Loucy (cell line): ENCODE measurements at regions not wholly inside any gene's neighbourhood (a gene's known extent, or its start where the extent isn't known, plus 50 kb on each side); places are given as distances from the start of the nearest gene placed in this dataset.

Experiments
- H2AFZ ChIP-seq: fragments of 200-600 bp; sonication (generic); 2 replicates; pipeline ENCODE4 v1.6.0; 2016; ENCODE audit warnings: antibody characterized with exemption, mild to moderate bottlenecking, low read length, moderate library complexity
- H3F3A ChIP-seq: fragments of 200-600 bp; 2 replicates; pipeline ENCODE4 v1.6.0; 2016; ENCODE audit warnings: antibody characterized with exemption, low read depth, mild to moderate bottlenecking
- H3K27me3 ChIP-seq: fragments of 200-600 bp; sonication (generic); 2 replicates; pipeline ENCODE4 v1.6.1; 2014; ENCODE audit warnings: low read length, mild to moderate bottlenecking; ENCODE audit not compliant: insufficient read depth, poor library complexity, severe bottlenecking
- H3K36me3 ChIP-seq: fragments of 200-600 bp; sonication (generic); 2 replicates; pipeline ENCODE4 v1.6.1; 2016; ENCODE audit warnings: low read length; ENCODE audit not compliant: insufficient read depth
- H3K4me1 ChIP-seq: fragments of 200-600 bp; sonication (generic); 2 replicates; pipeline ENCODE4 v1.5.1; 2014; ENCODE audit warnings: low read length, mild to moderate bottlenecking; ENCODE audit not compliant: insufficient read depth, poor library complexity, severe bottlenecking
- H3K4me2 ChIP-seq: fragments of 200-600 bp; sonication (generic); 2 replicates; pipeline ENCODE4 v1.6.0; 2014; ENCODE audit warnings: antibody characterized with exemption, low read length, low read depth, mild to moderate bottlenecking; ENCODE audit not compliant: poor library complexity, severe bottlenecking
- H3K4me3 ChIP-seq: fragments of 200-600 bp; sonication (generic); 2 replicates; pipeline ENCODE4 v1.5.1; 2014; ENCODE audit warnings: low read length, mild to moderate bottlenecking, mixed read lengths; ENCODE audit not compliant: poor library complexity, severe bottlenecking
- H3K79me2 ChIP-seq: fragments of 200-600 bp; sonication (generic); 2 replicates; pipeline ENCODE4 v1.6.1; 2014; ENCODE audit warnings: low read length; ENCODE audit not compliant: insufficient read depth
- H3K9ac ChIP-seq: fragments of 200-600 bp; sonication (generic); 2 replicates; pipeline ENCODE4 v1.6.0; 2014; ENCODE audit warnings: mild to moderate bottlenecking, low read depth, low read length, moderate library complexity; ENCODE audit not compliant: poor library complexity, severe bottlenecking
- H3K9me2 ChIP-seq: fragments of 200-600 bp; sonication (generic); replicated peaks from 2 replicates; pipeline ENCODE4 v1.6.1; 2016; ENCODE audit warnings: low read depth, low read length, mixed read lengths
- H3K9me3 ChIP-seq: fragments of 200-600 bp; sonication (generic); 2 replicates; pipeline ENCODE4 v1.6.1; 2014; ENCODE audit warnings: mild to moderate bottlenecking, antibody characterized with exemption, low read length, low read depth; ENCODE audit not compliant: insufficient read depth
- H4K20me1 ChIP-seq: fragments of 200-600 bp; sonication (generic); 2 replicates; pipeline ENCODE4 v1.6.0; 2014; ENCODE audit warnings: antibody characterized with exemption, low read length, mild to moderate bottlenecking; ENCODE audit not compliant: insufficient read depth, poor library complexity, severe bottlenecking
- EZH2phosphoT487 ChIP-seq: fragments of 200-600 bp; IDR thresholded peaks from 2 replicates; pipeline ENCODE4 v1.6.1; 2018; ENCODE audit warnings: antibody characterized with exemption, mild to moderate bottlenecking, moderate library complexity, borderline replicate concordance
- TF ChIP-seq, protein P1 (sequence below): fragments of 200-600 bp; sonication (generic); conservative IDR thresholded peaks from 2 replicates; pipeline ENCODE4 v1.5.1; 2014; ENCODE audit warnings: mild to moderate bottlenecking, antibody characterized with exemption, low read length

DNA sequence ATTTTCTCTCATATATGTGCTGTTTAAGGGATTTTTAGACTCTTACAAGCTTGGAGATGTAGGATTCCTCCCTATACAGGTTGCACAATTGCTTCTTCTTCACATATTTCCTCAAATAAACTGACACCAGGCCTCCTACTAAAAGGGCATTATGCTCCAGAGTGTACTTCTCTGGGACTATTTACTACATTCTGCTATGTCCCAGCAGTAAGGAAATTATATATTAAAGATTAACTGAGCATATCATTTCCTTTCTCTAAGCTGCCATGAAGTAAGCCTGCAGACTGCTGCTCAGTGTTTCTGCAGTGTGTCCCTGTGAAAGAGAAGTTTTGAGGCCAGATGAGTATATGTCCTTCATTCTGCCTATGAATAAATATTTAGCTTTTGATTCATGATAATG, 356.9 kb upstream of the NUDT12 start:
- Histone ChIP-seq H4K20me1 (no peaks in the 10 kb centered on the region), H3K79me2 (no peaks in the 10 kb centered on the region), H2AFZ (no peak overlapping the region), H3K9me2 (no peaks in the 10 kb centered on the region), H3K9me3 (no peaks in the 10 kb centered on the region), H3K9ac (no peak overlapping the region), H3K36me3 (no peaks in the 10 kb centered on the region), H3K4me2 (no peak overlapping the region), H3K4me1 (no peaks in the 10 kb centered on the region), H3K27me3 (no peaks in the 10 kb centered on the region), H3F3A (no peaks in the 10 kb centered on the region), H3K4me3 (no peak overlapping the region)
- TF ChIP-seq, protein P1, sequence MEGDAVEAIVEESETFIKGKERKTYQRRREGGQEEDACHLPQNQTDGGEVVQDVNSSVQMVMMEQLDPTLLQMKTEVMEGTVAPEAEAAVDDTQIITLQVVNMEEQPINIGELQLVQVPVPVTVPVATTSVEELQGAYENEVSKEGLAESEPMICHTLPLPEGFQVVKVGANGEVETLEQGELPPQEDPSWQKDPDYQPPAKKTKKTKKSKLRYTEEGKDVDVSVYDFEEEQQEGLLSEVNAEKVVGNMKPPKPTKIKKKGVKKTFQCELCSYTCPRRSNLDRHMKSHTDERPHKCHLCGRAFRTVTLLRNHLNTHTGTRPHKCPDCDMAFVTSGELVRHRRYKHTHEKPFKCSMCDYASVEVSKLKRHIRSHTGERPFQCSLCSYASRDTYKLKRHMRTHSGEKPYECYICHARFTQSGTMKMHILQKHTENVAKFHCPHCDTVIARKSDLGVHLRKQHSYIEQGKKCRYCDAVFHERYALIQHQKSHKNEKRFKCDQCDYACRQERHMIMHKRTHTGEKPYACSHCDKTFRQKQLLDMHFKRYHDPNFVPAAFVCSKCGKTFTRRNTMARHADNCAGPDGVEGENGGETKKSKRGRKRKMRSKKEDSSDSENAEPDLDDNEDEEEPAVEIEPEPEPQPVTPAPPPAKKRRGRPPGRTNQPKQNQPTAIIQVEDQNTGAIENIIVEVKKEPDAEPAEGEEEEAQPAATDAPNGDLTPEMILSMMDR: no peak
- TF ChIP-seq EZH2phosphoT487: no peak

DNA sequence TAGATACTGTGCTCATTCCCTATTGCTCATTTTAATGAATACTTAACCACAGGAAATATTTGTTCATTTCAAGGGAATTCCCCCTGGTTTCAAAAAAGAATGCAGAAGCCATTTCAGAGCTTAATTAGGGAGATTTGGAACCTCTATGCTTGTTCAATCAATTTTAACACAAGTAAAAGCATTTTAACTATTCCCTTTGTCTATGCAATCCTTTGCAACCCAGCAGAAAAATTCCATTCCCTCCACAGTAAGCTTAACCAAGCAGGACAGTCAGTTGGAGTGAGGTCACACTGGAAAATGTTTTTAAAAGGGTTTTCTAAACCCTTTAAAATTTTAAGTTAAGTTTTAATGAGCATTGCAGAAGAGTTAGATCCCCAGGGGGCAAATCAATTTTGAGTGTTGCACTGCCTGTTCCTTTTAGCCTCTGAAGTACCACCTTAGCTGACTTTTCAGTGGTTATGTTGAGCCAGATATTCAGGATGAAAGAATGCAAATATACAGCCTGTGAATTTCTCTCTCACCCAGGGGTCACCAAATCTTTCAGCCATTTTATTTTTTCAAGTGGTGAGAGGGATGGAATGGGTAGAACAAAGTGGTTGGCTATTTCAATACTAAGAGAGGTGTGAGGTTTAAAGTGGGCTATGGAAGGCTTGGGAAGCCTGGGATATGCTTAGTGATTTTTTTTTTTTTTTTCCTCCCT, 356.2 kb upstream of the NUDT12 start:
- H3K9ac ChIP-seq: no peak overlapping the region
- H3K27me3 ChIP-seq: no peaks in the 10 kb centered on the region
- no peak overlapping the region for H2AFZ ChIP-seq
- TF ChIP-seq EZH2phosphoT487: no peak
- TF ChIP-seq, protein P1: no peak
- H3K4me3 ChIP-seq: no peak overlapping the region
- H3K9me2 ChIP-seq: no peaks in the 10 kb centered on the region
- H4K20me1 ChIP-seq: no peaks in the 10 kb centered on the region
- no peak overlapping the region for H3K4me2 ChIP-seq
- no peaks in the 10 kb centered on the region for H3K9me3 ChIP-seq
- no peaks in the 10 kb centered on the region for H3K36me3 ChIP-seq
- no peaks in the 10 kb centered on the region for H3K79me2 ChIP-seq
- H3F3A ChIP-seq: no peaks in the 10 kb centered on the region
- no peaks in the 10 kb centered on the region for H3K4me1 ChIP-seq

DNA sequence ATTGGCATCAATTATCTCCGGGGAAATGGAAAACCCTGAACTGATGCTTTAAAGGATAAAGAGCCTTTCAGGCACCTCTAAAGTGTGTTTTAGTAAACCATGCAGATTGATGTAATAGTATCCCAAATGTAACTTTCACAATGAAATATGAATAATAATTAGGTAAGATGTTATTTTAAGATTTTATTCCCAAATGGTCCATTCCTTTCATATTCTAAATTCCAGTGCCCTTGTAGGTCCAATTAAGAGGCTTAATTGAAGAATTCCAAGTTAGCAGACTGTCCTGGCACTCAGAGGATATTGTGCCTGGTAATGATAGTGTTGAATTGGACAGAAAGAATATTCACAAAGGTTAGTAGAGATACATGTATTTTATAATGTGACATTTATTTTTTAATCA, 352.5 kb upstream of the NUDT12 start:
- Histone ChIP-seq H3F3A (no peaks in the 10 kb centered on the region), H3K9me3 (no peaks in the 10 kb centered on the region), H4K20me1 (no peaks in the 10 kb centered on the region), H3K4me3 (no peak overlapping the region), H3K4me2 (no peak overlapping the region), H3K36me3 (no peaks in the 10 kb centered on the region), H3K9ac (no peak overlapping the region), H2AFZ (no peak overlapping the region), H3K27me3 (no peaks in the 10 kb centered on the region), H3K79me2 (no peaks in the 10 kb centered on the region), H3K4me1 (no peaks in the 10 kb centered on the region), H3K9me2 (no peaks in the 10 kb centered on the region)
- TF ChIP-seq EZH2phosphoT487: no peak
- TF ChIP-seq, protein P1: no peak
